Hypothalamus (tissue), 51 donors: ENCODE measurements at regions not wholly inside any gene's neighbourhood (a gene's known extent, or its start where the extent isn't known, plus 50 kb on each side); places are given as distances from the start of the nearest gene placed in this dataset.
"Not testable (repeated sequence)": the region's sequence is repeated elsewhere in the genome, so short reads cannot be mapped to it uniquely, and the experiment has no call there.

ENCODE experiments used
- DNase-seq, 51 donors: peaks; one replicate each; lab custom pipeline; 2025; lab: John Stamatoyannopoulos, UW

- no peak for DNase-seq
Measured at GRCh38 chr12:115380546-115381120, 696.7 kb upstream of the TBX3 start.

- no peak for DNase-seq
Measured at GRCh38 chr12:115378291-115378690, 694.3 kb upstream of the TBX3 start.

GRCh38 chr12:115377779-115378178 lies 693.8 kb upstream of the TBX3 start:
- no peak for DNase-seq

- DNase-seq, result no peak
Measured at GRCh38 chr12:115377230-115377629, 693.3 kb upstream of the TBX3 start.

- no peak for DNase-seq
Measured at GRCh38 chr12:115375186-115375991, 691.4 kb upstream of the TBX3 start.

- no peak for DNase-seq
Measured at GRCh38 chr12:115374480-115375185, 690.7 kb upstream of the TBX3 start.

GRCh38 chr12:115371711-115372110 lies 687.7 kb upstream of the TBX3 start:
- no peak for DNase-seq

GRCh38 chr12:115370650-115371049 lies 686.7 kb upstream of the TBX3 start:
- no peak for DNase-seq

GRCh38 chr12:115370207-115370606 lies 686.2 kb upstream of the TBX3 start:
- no peak for DNase-seq

GRCh38 chr12:115366277-115366676 lies 682.3 kb upstream of the TBX3 start:
- not testable (repeated sequence) for DNase-seq

GRCh38 chr12:115365765-115366164 lies 681.8 kb upstream of the TBX3 start:
- not testable (repeated sequence) for DNase-seq

GRCh38 chr12:115364921-115365320 lies 680.9 kb upstream of the TBX3 start:
- no peak for DNase-seq

GRCh38 chr12:115362339-115362976 lies 678.5 kb upstream of the TBX3 start:
- no peak for DNase-seq

- no peak for DNase-seq
Measured at GRCh38 chr12:115357681-115358080, 673.7 kb upstream of the TBX3 start.

GRCh38 chr12:115355301-115355700 lies 671.3 kb upstream of the TBX3 start:
- no peak for DNase-seq

GRCh38 chr12:115354007-115354890 lies 670.3 kb upstream of the TBX3 start:
- DNase-seq, result peak in 6 of 51 donors; percentile 2 to 49 (median 12)

GRCh38 chr12:115353467-115353866 lies 669.5 kb upstream of the TBX3 start:
- no peak for DNase-seq

GRCh38 chr12:115351514-115352077 lies 667.6 kb upstream of the TBX3 start:
- no peak for DNase-seq

- no peak for DNase-seq
Measured at GRCh38 chr12:115349711-115350110, 665.7 kb upstream of the TBX3 start.

- DNase-seq, result no peak
Measured at GRCh38 chr12:115348301-115348700, 664.3 kb upstream of the TBX3 start.
